ENCODE measurements at regions not wholly inside any gene's neighbourhood (a gene's known extent, or its start where the extent isn't known, plus 50 kb on each side); places are given as distances from the start of the nearest gene placed in this dataset.

GRCh38 chr14:101398011-101398410 lies 163.3 kb upstream of the DIO3 start:
- in situ Hi-C loops (cut with MboI; ENCODE audit: low pct_unique_long_range_greater_than_20kb, low sequenced_read_pairs, unreplicated experiment) = no loop called here
- TF ChIP-seq CTCF (IDR thresholded peaks at IDR 0.05; ENCODE audit: extremely low read depth, insufficient read depth, missing control alignments) = no peak
- no peak for DNase-seq (ENCODE audit: low spot score)

- no peak for TF ChIP-seq CTCF (IDR thresholded peaks at IDR 0.05; ENCODE audit: extremely low read depth, insufficient read depth, missing control alignments)
- in situ Hi-C loops (cut with MboI; ENCODE audit: low pct_unique_long_range_greater_than_20kb, low sequenced_read_pairs, unreplicated experiment) = no loop called here
Observed at GRCh38 chr14:101399737-101400517, 161.4 kb upstream of the DIO3 start.

DNA sequence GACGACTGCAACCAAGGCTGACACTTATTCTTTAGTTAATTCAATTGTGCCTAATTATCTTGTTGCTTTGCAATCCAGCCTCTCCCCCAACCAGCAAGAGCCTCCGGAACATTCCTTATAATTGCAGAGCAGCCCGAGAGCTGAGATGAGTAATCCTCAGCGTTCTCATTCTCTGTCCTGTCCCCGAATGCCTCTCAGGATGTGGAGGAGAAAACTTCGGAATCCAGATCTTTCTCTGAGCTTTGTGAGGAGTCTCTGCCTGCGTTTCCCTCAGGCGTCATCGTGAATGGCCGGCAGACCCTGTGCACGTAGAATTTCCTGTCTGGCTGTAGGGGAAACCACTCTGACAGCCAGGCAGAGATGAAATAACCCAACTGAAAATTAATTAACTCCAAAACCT lies 160.5 kb upstream of the DIO3 start:
- TF ChIP-seq CTCF (IDR thresholded peaks at IDR 0.05; ENCODE audit: extremely low read depth, insufficient read depth, missing control alignments) = no peak
- DNase-seq (ENCODE audit: low spot score) = no peak
- in situ Hi-C loops (cut with MboI; ENCODE audit: low pct_unique_long_range_greater_than_20kb, low sequenced_read_pairs, unreplicated experiment) = no loop called here

More at GRCh38 chr14:101399737-101400517, 161.4 kb upstream of the DIO3 start:
- no peak for DNase-seq (ENCODE audit: low spot score)

DNA sequence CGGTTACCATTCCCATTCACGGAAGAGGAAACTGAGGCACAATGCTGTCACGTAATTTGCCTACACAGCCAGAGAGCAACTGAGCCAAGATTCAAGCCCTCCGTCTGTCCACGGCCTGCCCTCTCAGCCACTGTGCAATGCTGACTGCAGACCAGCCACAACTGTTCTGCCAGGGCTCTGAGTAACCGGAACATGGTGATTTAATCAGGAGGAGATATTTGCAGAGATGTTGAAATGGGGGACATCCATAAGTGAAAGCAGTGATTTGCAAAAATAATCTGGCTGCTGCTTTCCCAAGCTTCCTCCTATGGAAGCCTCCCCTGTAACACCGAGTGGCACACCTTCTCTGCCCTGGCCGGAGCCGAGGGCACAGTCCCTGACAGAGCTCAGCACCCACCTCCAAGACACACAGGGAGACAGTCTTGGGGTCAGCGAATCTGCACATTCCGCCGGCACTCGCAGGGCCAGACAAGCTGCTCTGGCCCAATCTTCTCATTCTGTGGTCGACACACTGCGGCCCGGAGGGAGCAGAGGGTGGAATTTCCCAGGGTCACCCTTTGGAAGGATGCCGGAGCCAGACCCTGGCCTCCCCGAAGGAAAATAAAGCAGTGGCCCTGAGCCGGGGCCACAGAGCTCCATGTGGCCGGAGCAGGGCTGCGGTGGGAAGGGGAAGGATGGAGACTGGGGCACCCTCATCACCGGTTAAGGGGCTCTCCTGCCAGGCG lies 158.2 kb upstream of the DIO3 start:
- TF ChIP-seq CTCF (IDR thresholded peaks at IDR 0.05; ENCODE audit: extremely low read depth, insufficient read depth, missing control alignments) = no peak
- no peak for DNase-seq (ENCODE audit: low spot score)
- in situ Hi-C loops (cut with MboI; ENCODE audit: low pct_unique_long_range_greater_than_20kb, low sequenced_read_pairs, unreplicated experiment) = no loop called here

DNA sequence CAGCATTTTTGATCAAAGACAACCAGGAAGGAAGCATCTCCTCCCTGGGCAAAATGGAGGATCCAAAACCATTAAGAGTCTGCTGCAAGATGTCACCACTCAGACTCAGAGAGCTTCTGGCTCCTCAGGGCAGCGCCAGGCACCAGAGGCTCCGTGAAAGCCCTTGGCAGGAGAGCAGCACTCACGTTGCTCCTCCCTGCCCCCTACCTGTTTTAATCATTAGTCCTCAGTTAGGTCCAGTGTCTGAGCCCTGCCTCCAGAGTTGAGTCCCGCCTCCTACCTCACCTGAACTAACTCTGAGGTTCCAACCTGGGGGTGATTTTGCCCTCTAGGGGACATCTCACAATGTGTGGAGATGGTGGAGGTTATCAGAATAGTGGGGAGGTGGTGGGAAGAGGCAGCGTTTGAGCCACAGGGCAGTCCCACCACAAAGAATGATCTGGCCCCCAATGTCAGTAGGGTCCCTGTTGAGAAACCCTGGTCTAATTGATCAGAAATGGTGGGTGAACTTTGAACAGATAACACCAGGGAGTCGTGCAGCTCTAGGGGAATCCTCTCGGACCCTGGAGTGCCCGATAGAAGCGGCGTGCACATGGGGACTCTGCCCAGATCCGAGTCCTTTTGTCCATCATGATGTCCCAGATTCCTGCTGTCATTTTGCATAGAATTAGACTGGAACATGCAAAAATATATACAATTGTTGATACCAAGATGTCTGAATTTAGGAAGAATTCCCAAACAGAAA lies 156.7 kb upstream of the DIO3 start:
- no peak for DNase-seq (ENCODE audit: low spot score)
- in situ Hi-C loops (cut with MboI; ENCODE audit: low pct_unique_long_range_greater_than_20kb, low sequenced_read_pairs, unreplicated experiment) = no loop called here
- TF ChIP-seq CTCF (IDR thresholded peaks at IDR 0.05; ENCODE audit: extremely low read depth, insufficient read depth, missing control alignments) = no peak

- TF ChIP-seq CTCF (IDR thresholded peaks at IDR 0.05; ENCODE audit: extremely low read depth, insufficient read depth, missing control alignments) = no peak
- no peak for DNase-seq (ENCODE audit: low spot score)
- in situ Hi-C loops (cut with MboI; ENCODE audit: low pct_unique_long_range_greater_than_20kb, low sequenced_read_pairs, unreplicated experiment) = no loop called here
Observed at GRCh38 chr14:101405171-101405883, 156.0 kb upstream of the DIO3 start.
